Immature natural killer cell (primary cell): ENCODE measurements at regions not wholly inside any gene's neighbourhood (a gene's known extent, or its start where the extent isn't known, plus 50 kb on each side); places are given as distances from the start of the nearest gene placed in this dataset.

ENCODE experiments used
- DNase-seq, 3 donors: peaks; one replicate each; pipeline ENCODE4 v3.0.0; 2022; ENCODE audit warnings: mixed read lengths in 1 of 3
- H3K27ac Mint-ChIP-seq, 6 donors: one replicate each; pipeline ENCODE4 v1.8.0; 2020; ENCODE audit warnings: mixed read lengths in 6 of 6, mild to moderate bottlenecking in 5 of 6, inconsistent platforms in 4 of 6, moderate library complexity in 3 of 6
- H3K27me3 Mint-ChIP-seq, 3 donors: one replicate each; pipeline ENCODE4 v1.8.0; 2020 to 2021; ENCODE audit warnings: low read depth in 3 of 3, mild to moderate bottlenecking in 3 of 3, mixed read lengths in 3 of 3, moderate library complexity in 3 of 3, inconsistent platforms in 1 of 3
- H3K36me3 Mint-ChIP-seq, 3 donors: one replicate each; pipeline ENCODE4 v1.8.0; 2020; ENCODE audit warnings: mixed read lengths in 3 of 3, inconsistent platforms in 2 of 3, mild to moderate bottlenecking in 2 of 3
- H3K4me1 Mint-ChIP-seq, 2 donors: one replicate each; pipeline ENCODE4 v1.8.0; 2020; ENCODE audit warnings: inconsistent platforms in 2 of 2, mild to moderate bottlenecking in 2 of 2, mixed read lengths in 2 of 2, moderate library complexity in 1 of 2
- H3K4me3 Mint-ChIP-seq, 5 donors: one replicate each; pipeline ENCODE4 v1.8.0; 2020; ENCODE audit warnings: mild to moderate bottlenecking in 5 of 5, mixed read lengths in 5 of 5, inconsistent platforms in 3 of 5, moderate library complexity in 3 of 5
- H3K9me3 Mint-ChIP-seq, 6 donors: one replicate each; pipeline ENCODE4 v1.8.0; 2020; ENCODE audit warnings: mild to moderate bottlenecking in 6 of 6, mixed read lengths in 6 of 6, inconsistent platforms in 4 of 6, moderate library complexity in 3 of 6

GRCh38 chr2:12210016-12210933 is 463.8 kb downstream of the LPIN1 start:
- no peak for DNase-seq
- peaks cover 0 to 5% (median 3%) of the 10 kb centered on the region in 3 donors for H3K27me3 Mint-ChIP-seq
- no peak overlapping the region for H3K4me3 Mint-ChIP-seq
- no peak overlapping the region for H3K27ac Mint-ChIP-seq
- no peaks in the 10 kb centered on the region for H3K4me1 Mint-ChIP-seq
- peaks cover 0 to 2% (median 0%) of the 10 kb centered on the region in 6 donors for H3K9me3 Mint-ChIP-seq
- H3K36me3 Mint-ChIP-seq = peaks cover 0 to 5% (median 3%) of the 10 kb centered on the region in 3 donors

GRCh38 chr2:12211326-12212175 is 465.1 kb downstream of the LPIN1 start:
- Mint-ChIP-seq H3K36me3 (peaks cover 0 to 5% (median 3%) of the 10 kb centered on the region in 3 donors), H3K4me3 (no peak overlapping the region), H3K27ac (no peak overlapping the region), H3K27me3 (peaks cover under 1 to 5% (median 3%) of the 10 kb centered on the region in 3 donors), H3K4me1 (no peaks in the 10 kb centered on the region), H3K9me3 (peaks cover 0 to 2% (median 0%) of the 10 kb centered on the region in 6 donors)
- DNase-seq = no peak

DNA sequence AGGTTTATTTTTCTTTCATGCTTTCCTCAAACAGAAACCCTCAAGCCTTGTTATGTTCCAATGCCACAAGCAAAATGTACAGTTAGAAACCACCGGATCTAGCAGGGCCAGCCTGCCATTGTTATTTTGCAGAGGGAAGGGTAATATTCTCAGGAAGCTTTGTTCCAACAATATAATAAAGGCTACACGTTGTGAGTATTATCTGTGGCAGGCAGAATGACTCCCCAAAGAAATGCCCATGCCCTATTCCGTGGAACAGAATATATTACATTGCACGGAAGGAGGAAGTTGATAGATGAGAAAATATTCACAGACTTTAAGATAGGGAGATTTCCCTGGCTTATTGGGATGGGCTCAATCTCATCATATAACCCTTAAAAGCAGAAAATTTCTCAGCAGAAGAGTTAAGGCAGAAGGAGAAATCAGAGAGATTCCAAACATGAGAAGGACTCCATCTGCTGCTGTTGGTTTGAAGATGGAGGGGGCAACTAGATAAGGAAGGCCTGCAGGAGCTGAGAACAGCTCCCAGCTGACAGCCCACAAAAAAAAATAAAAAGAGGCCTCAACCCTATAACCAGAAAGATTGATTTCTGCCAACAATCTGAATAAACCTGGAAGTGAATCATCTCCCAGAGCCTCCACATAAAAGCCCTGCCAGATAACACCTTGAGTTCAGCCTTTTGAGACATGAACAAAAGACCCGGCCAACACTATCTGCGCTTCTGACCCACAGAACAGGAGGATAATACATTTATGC is 466.6 kb downstream of the LPIN1 start:
- no peak for DNase-seq
- Mint-ChIP-seq H3K9me3 (peaks cover 0 to 2% (median 0%) of the 10 kb centered on the region in 6 donors), H3K27me3 (peaks cover 1 to 5% (median 3%) of the 10 kb centered on the region in 3 donors), H3K4me3 (no peak overlapping the region), H3K27ac (peak overlapping the region in 1 of 6 donors; percentile 25), H3K4me1 (no peaks in the 10 kb centered on the region), H3K36me3 (peaks cover 0 to 5% (median 0%) of the 10 kb centered on the region in 3 donors)

- Mint-ChIP-seq H3K27me3 (peaks cover 0 to 3% (median 2%) of the 10 kb centered on the region in 3 donors), H3K4me1 (peaks cover 14% of the 10 kb centered on the region in 2 donors), H3K9me3 (peaks cover 0 to 6% (median 2%) of the 10 kb centered on the region in 6 donors), H3K4me3 (no peak overlapping the region), H3K36me3 (peaks cover 3 to 7% (median 5%) of the 10 kb centered on the region in 3 donors), H3K27ac (no peak overlapping the region)
- DNase-seq = no peak
Observed at GRCh38 chr2:12217175-12217574, 470.7 kb downstream of the LPIN1 start.

DNA sequence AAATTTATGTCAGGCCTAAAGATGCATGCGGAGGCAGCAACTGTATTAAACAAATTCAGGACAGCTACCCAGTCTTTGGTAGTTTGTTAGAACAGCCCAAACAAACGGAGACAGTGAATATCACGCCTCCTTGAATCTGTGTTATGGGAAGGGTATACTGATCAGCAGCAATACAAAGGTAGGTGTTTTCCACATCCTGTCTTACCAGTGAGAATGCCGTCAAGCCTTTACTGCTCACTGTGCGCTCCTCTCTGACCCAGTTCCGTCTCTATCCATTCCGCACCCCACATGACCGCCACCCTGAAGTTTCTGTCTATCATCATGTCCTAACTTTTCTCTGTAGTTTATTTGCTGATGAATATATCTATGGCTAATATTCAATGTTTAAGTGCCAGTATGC is 473.3 kb downstream of the LPIN1 start:
- Mint-ChIP-seq H3K27me3 (peaks cover 0 to 6% (median 0%) of the 10 kb centered on the region in 3 donors), H3K9me3 (peaks cover 8 to 27% (median 14%) of the 10 kb centered on the region in 6 donors), H3K4me1 (peaks cover 14% of the 10 kb centered on the region in 2 donors), H3K36me3 (peaks cover 9 to 23% (median 14%) of the 10 kb centered on the region in 3 donors), H3K27ac (peak overlapping the region in 3 of 6 donors; percentile 12 to 55 (median 19)), H3K4me3 (peak overlapping the region in 2 of 5 donors; percentile 38 to 55)
- DNase-seq = peak; percentile 20 to 33 (median 32)

GRCh38 chr2:12221584-12221983 is 475.2 kb downstream of the LPIN1 start:
- no peak overlapping the region for H3K27ac Mint-ChIP-seq
- DNase-seq = no peak
- peaks cover 8 to 32% (median 17%) of the 10 kb centered on the region in 6 donors for H3K9me3 Mint-ChIP-seq
- H3K27me3 Mint-ChIP-seq = peaks cover 0 to 4% (median 0%) of the 10 kb centered on the region in 3 donors
- H3K4me3 Mint-ChIP-seq = no peak overlapping the region
- peaks cover 11 to 24% (median 18%) of the 10 kb centered on the region in 3 donors for H3K36me3 Mint-ChIP-seq
- peaks cover 14 to 16% of the 10 kb centered on the region in 2 donors for H3K4me1 Mint-ChIP-seq

DNA sequence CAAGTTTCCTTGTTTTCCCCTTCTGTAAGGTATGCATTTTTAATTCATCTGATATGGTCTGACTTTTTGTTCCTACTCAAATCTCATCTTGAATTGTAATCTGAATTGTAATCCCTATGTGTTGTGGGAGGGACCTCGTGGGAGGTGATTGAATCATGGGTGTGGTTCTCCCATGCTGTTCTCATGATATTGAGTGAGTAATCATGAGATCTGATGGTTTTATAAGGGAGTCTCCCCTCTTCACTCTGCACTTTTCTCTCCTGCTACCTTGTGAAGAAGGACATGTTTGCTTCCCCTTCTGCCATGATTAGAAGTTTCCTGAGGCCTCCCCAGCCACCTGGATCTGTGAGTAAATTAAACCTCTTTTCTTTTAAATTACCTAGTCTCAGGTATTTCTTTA is 476.1 kb downstream of the LPIN1 start:
- H3K27ac Mint-ChIP-seq = no peak overlapping the region
- peaks cover 8 to 32% (median 17%) of the 10 kb centered on the region in 6 donors for H3K9me3 Mint-ChIP-seq
- H3K27me3 Mint-ChIP-seq = peaks cover 0 to 4% (median 0%) of the 10 kb centered on the region in 3 donors
- H3K4me3 Mint-ChIP-seq = no peak overlapping the region
- DNase-seq = no peak
- peaks cover 14 to 16% of the 10 kb centered on the region in 2 donors for H3K4me1 Mint-ChIP-seq
- H3K36me3 Mint-ChIP-seq = peaks cover 11 to 24% (median 18%) of the 10 kb centered on the region in 3 donors

DNA sequence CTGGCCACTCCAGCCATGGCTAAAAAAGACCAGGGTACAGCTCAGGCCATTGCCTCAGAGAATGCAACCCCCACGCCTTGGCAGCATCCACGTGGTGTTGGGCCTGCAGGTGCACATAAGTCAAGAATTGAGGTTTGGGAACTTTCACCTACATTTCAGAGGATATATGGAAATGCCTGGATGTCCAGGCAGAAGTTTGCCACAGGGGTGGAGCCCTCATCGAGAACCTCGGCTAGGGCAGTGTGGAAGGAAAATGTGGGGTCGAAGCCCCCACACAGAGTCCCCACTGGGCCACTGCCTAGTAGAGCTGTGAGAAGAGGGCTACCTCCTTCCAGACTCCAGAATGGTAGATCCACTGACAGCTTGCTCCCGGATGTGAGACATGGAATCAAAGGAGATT is 477.3 kb downstream of the LPIN1 start:
- peaks cover 11 to 24% (median 18%) of the 10 kb centered on the region in 3 donors for H3K36me3 Mint-ChIP-seq
- no peak overlapping the region for H3K27ac Mint-ChIP-seq
- peaks cover 8 to 32% (median 17%) of the 10 kb centered on the region in 6 donors for H3K9me3 Mint-ChIP-seq
- H3K4me1 Mint-ChIP-seq = peaks cover 14 to 16% of the 10 kb centered on the region in 2 donors
- H3K4me3 Mint-ChIP-seq = no peak overlapping the region
- peaks cover 0 to 4% (median 0%) of the 10 kb centered on the region in 3 donors for H3K27me3 Mint-ChIP-seq
- no peak for DNase-seq

- DNase-seq = no peak
- Mint-ChIP-seq H3K9me3 (peaks cover 8 to 32% (median 17%) of the 10 kb centered on the region in 6 donors), H3K27ac (no peak overlapping the region), H3K4me1 (peaks cover 0 to 3% of the 10 kb centered on the region in 2 donors), H3K27me3 (peaks cover 0 to 3% (median 0%) of the 10 kb centered on the region in 3 donors), H3K4me3 (no peak overlapping the region), H3K36me3 (peaks cover 15 to 22% (median 18%) of the 10 kb centered on the region in 3 donors)
Observed at GRCh38 chr2:12226653-12227052, 480.2 kb downstream of the LPIN1 start.

GRCh38 chr2:12227941-12228608 is 481.6 kb downstream of the LPIN1 start:
- DNase-seq = no peak
- H3K27ac Mint-ChIP-seq = no peak overlapping the region
- no peak overlapping the region for H3K4me3 Mint-ChIP-seq
- H3K36me3 Mint-ChIP-seq = peaks cover 8 to 14% (median 12%) of the 10 kb centered on the region in 3 donors
- peaks cover 6 to 22% (median 11%) of the 10 kb centered on the region in 6 donors for H3K9me3 Mint-ChIP-seq
- peaks cover 0 to 3% (median 2%) of the 10 kb centered on the region in 3 donors for H3K27me3 Mint-ChIP-seq
- H3K4me1 Mint-ChIP-seq = peaks cover 0 to 3% of the 10 kb centered on the region in 2 donors

- no peak overlapping the region for H3K4me3 Mint-ChIP-seq
- H3K36me3 Mint-ChIP-seq = peaks cover 0 to 3% (median 3%) of the 10 kb centered on the region in 3 donors
- H3K27me3 Mint-ChIP-seq = peaks cover 0 to 4% (median 0%) of the 10 kb centered on the region in 3 donors
- H3K27ac Mint-ChIP-seq = no peak overlapping the region
- DNase-seq = no peak
- no peaks in the 10 kb centered on the region for H3K9me3 Mint-ChIP-seq
- H3K4me1 Mint-ChIP-seq = no peaks in the 10 kb centered on the region
Observed at GRCh38 chr2:12231288-12231687, 484.9 kb downstream of the LPIN1 start.

DNA sequence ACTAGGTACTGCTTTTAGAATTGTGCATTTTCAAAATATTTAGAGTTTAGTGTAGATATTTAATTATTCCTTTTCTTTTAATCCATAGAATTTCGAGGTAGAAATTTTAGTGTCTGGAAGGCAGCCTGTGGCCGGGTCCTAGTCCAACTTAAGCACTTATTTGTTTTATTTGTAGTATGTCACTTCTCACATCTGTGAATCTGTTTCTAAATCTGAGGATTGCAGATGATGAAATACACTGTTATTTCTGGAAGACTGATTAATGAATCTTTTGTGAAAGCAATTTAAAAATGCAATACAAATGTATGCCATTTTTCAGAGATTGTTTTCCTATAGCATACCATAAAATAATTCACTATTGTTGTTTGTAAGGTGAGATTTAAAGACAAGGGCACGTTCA is 483.9 kb upstream of the TRIB2 start:
- DNase-seq = no peak
- peaks cover 0 to 4% (median 0%) of the 10 kb centered on the region in 3 donors for H3K27me3 Mint-ChIP-seq
- no peaks in the 10 kb centered on the region for H3K9me3 Mint-ChIP-seq
- H3K4me1 Mint-ChIP-seq = no peaks in the 10 kb centered on the region
- no peak overlapping the region for H3K4me3 Mint-ChIP-seq
- peaks cover 0 to 3% (median 3%) of the 10 kb centered on the region in 3 donors for H3K36me3 Mint-ChIP-seq
- no peak overlapping the region for H3K27ac Mint-ChIP-seq
